T-helper 1 cell treated with Interleukin-12 subunit alpha and Interleukin-12 subunit beta and Interleukin-4 antibody, amounts not matched to agents 30 ng/mL and 1 ng/mL, for 36 hours (primary cell): ENCODE measurements at regions not wholly inside any gene's neighbourhood (a gene's known extent, or its start where the extent isn't known, plus 50 kb on each side); places are given as distances from the start of the nearest gene placed in this dataset.

Experiments
- intact Hi-C: fragments of 100-400 bp; cut with micrococcal nuclease; formaldehyde crosslinking; loops from one replicate; pipeline ENCODE4 v1.15.1; 2024

DNA sequence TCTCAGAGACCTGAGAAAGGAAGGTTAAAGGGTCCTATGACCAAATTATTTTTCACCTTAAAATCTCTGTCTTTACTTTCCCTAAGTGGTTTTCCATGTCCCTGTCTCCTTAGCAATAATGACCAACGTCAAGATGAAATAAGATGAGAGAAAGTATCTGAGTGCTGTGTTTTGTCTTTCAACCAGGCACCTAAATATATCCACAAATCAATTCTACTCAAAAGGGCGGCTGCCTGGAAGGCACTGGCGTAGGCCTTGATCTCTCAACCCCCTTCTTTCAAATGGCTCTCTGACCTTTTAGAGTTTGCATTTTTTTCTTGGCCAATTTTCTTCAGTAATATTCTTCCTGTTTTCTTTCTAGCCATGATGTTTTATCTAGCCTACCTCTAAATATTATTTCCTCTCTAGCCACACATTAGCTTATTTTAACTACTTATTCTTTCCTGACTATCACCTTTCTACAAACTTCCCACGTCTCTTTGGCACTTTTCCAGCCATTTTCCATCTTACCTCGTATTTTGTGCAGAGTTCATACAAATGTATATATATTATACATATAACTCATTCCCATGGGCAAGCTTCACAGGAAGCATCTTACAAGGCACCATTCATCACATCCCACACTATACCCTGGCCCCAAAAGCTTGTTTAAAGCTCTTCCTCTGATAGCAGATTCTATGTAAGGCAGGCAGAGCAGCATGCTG lies 204.5 kb downstream of the SNX18 start:
- intact Hi-C loops, result no loop called here

DNA sequence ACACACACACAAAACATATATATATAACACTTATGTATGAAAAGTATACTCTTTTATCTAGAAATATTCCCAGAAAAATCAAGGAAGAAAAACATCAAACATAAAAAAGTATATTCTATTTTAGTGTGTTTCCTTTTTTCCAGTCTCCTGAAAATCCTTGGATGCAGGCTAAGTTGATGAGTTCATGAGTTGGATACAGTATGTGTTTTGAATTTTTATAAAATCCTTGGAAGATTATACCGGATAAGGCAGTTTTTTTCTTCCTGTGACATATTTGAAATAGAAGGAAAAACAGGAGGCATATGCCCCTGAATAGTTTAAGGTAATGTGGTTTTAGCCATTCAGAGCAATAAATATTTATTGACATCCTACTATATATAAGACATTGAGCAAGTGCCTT lies 203.6 kb downstream of the SNX18 start:
- intact Hi-C loops, result no loop called here

DNA sequence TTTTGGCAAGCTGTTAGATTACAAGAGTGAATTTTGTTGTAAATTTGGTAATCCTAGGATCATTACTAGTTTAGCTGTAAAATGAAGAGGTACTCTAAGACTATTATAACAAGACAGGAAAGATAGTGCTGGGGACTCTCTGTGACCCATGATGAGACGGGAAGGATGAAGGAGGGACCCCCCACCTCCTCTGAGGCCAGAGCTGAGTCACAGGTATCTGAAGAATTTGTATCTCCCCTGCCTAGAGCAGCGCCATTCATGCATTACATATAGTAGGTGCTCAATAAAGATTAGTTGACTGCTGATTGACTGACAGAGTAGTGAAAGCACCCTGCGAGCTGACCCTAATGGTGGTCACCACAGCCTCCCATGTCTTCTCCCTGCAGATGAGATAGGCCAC lies 202.8 kb downstream of the SNX18 start:
- intact Hi-C loops, result no loop called here

DNA sequence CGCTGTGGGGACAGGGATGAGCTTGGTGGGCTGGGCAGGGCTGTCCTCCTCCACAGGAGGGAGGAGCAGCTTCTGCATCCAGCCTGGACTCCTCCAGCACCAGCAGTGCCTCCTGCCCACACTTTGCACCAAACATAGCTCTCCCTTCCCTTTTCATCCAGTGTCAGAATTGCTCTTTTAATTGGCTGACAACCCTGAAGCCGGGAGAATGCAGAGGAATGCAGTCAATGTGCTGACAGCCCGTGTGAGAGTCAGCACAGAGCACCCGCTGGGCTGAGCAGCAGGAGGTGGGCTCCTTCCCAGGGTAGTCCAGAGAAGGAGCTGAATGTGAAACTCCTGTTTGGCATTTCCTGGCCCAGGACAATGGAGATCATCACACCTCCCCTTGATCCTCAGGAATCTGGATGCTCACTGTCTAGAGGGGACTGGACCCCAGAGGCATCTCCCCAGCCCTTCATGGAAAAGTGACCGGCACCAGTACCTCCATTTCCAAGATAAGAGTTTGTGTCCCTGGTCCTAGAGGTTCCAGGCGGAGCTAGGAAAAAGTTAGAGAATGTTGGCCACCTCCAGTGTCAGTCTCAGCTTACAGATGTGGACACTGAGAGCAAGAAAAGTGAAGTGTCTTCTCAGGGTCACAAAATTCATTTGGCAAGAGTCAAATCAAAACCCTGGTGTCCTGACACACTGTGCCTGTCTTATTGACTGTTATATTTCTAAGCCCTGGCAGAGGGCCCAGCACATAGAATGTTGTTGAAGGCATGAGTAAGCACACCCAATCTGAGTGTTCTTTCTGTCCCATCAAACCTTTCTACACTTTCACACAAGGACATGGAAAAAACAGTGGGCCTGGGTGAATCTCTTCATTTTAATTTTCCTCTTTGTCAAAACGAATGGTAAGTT lies 202.1 kb downstream of the SNX18 start:
- intact Hi-C loops, result loop anchor here (2.0 to 5.0 kb wide), 2 partner anchors 42 to 203 kb away; partner anchors contain the start of gene SNX18

- intact Hi-C loops, result loop anchor here (1.0 to 5.0 kb wide), 5 partner anchors 26 to 202 kb away; partner anchors contain the start of gene SNX18
Measured at GRCh38 chr5:54718656-54719055, 201.1 kb downstream of the SNX18 start.

- intact Hi-C loops, result loop anchor here (1.0 to 5.0 kb wide), 7 partner anchors 26 to 201 kb away; partner anchors contain the start of gene SNX18
Measured at GRCh38 chr5:54717870-54718269, 200.3 kb downstream of the SNX18 start.

DNA sequence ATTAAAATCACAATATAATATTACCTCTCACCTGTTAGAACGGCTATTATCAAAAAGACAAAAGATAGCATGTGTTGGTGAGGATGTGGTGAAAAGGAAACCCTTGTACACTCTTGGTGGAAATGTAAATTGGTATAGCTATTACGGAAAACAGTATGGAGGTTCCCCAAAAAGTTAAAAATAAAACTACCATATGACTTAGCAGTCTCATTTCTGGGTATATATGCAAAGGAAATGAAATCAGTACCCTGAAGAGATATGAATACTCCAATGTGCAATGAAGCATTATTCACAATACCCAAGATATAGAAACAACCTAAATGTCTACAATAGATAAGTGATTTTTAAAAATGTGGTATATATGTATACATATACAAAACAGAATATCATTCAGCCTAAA lies 199.9 kb downstream of the SNX18 start:
- intact Hi-C loops, result loop anchor here (1.0 to 5.0 kb wide), 3 partner anchors 40 to 77 kb away; no protein-coding TSS in a partner anchor

DNA sequence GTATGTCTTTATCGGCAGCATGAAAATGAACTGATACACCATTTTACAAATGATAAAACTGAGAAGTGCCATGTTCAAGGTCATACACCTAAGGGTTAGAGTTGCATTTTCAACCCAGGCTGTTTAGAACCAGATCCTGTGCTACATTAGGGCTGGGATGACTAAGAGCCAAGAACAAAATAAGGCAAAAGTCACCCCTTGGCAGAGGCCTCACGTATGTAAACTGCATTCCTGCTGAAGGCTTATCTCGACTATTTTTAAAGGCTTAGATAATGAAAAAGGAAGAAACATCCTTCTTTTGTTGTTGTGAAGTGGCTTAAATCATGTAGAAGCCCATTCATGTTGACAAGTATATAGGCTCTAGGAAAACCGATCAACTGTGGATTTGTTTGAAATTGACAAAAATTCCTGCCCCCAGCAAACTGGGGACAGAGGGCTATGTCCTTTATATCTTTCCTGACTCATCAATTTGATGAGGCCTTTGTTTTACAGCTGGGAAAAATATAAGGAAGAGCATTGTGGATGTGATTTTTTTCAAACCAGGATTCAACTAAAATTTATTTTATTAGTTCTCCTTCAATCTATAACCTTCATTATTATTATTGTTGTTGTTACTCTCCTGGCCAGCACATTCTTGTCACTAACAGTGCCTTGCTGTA lies 196.5 kb downstream of the SNX18 start:
- intact Hi-C loops, result no loop called here

DNA sequence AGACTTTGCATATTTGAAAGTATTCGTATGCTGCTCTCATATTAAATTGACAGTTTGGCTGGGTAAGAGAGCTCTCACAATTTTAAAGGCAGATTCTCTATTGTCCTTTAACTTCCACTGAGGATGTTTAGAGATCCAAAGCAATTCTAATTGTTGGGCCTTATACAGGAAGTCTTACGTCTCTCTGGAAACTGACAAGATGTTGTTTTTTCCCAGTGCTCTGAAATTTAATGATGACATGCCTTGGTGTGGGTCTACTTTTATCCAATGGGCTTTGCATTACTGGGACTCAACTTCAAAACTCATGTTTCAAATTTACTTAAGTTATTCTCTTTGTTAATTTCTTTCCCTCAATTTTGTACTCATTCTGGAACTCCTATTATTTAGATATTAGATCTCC lies 191.5 kb downstream of the SNX18 start:
- intact Hi-C loops, result no loop called here

- intact Hi-C loops, result no loop called here
Measured at GRCh38 chr5:54707841-54708240, 190.3 kb downstream of the SNX18 start.

DNA sequence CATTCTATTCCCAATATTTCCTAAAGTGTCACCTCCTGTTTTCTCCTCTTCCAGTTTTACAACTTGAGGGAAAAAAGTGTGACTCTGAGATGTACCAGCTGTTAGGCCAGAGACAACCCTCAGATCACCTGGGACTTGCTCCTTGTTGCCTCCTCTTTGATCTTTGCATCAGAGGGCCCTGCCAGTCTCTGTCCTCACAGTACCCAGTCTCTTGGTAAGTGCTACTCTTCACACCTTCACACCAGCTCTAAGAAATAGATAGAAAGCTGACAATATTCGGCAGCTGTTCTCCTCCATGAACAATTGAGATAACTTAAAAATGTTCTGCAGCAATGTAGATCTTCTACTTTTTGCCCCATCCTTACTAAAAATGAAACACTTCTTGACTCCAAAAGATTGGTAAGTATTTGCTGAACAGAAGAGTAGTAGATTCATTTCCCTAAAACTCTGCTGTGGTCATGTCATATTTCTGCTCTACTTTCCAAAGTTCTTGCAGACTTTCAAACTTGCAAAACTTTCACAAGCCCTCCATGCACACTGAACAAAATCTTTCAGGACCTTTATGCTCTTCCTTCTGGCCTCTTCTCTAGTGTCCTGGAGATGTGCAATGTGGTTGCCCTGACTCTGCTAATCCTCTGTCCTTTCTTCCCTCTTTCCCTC lies 188.6 kb downstream of the SNX18 start:
- intact Hi-C loops, result no loop called here

DNA sequence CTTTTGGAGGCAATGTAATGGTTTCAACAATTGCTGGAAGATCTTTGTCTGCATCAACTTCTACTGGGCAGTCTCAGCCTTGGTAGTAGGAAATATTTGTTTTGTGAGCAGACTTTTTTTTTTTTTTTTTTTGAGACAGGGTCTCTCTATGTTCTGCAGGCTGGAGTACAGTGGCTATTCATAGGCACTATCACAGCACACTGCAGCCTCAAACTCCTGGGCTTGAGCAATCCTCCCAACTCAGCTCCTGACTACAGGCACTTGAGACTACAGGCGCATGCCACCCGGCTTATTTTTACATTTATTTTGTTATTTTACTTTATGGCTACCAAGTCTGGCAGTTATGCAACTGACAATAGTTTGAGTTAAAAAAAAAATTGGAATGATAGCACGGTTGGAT lies 187.3 kb downstream of the SNX18 start:
- intact Hi-C loops, result no loop called here

DNA sequence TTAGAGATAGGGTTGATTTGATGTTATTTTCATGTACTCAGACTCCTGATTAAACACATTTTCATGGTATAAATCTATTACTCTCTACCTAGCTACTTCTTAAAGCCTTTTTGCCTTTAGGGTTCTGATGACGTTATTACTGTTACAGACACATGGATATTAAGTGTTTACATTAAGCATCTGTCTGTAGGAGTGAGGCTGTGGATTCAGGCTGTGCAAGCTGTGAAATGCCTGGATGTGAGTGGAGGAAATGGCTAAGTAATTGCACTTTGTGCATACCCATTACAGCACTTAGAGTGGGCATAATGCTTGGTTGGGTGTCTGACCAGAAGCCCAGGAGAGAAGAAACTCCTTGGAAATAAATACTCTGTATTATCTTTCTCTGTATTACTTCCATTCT lies 186.8 kb downstream of the SNX18 start:
- intact Hi-C loops, result no loop called here

DNA sequence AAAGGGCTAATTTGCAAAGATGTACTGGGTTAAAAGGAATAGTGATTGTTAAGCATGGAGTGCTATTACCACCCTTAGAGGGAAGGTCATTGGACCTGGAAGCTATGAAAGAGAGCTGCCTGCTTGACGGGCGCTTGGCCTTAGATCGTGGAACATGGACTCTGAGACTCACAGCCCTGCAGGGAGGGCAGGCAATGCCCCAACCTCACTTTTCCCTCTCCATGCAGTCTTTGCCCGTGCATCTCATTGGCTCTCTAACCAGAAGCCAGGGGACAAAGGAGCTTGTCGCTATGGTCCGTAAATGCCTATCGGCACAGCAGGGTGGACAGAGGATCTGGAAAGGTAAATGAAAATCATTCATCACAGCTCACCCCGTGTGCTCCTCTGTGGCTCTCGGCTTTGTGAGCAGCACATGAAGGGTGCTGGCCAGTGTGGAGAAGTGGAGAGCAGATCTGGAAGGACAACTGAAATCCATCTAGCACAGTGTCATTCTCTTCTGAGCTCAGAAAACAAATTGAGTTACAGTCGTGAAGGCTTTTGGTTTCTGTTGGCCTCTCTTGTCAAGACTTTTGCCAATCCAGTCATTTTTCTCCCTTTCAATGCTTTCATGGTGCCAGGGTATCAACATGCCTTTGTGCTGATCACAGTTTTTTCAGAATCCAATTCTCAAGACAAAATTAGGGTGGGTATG lies 186.2 kb downstream of the SNX18 start:
- intact Hi-C loops, result no loop called here

DNA sequence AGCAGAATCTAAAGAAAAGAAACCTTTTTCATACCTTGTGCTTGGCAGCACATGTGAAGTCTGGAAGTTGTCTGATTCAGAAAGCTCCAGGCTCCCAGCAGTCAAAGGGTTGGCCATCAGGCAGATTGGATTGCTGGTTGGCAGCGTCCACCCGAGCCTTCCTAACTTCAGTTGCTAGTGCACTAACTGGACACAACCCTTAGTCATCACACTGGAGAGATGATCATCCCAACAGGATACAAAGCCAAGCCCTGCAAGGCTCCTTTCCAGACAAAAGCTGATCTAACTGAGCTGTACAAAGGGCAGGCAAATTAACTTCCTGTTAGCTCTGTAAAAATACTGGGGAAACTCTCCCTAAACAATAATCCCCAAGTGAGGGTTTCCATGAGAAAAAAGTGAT lies 185.6 kb downstream of the SNX18 start:
- intact Hi-C loops, result no loop called here

DNA sequence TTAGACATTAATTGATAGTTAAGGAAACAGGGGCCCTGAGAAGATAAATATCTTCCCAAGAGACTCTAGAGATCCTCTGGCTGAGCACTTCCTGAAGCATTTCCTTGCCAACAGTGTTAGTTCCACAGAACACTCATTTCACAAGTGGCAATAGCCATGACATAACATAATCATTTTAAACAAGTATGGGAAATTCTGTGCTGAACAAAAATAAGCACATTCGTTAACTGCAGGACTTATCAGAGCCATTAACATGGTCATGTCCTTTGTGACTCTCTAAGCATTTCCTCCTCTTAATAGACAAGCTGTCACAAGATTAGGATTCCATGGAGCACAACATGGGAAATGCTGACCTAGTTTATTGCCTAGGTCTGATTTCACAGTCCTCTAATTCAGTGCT lies 184.9 kb downstream of the SNX18 start:
- intact Hi-C loops, result no loop called here

- intact Hi-C loops, result no loop called here
Measured at GRCh38 chr5:54700986-54701578, 183.5 kb downstream of the SNX18 start.

- intact Hi-C loops, result no loop called here
Measured at GRCh38 chr5:54696931-54697330, 179.4 kb downstream of the SNX18 start.

DNA sequence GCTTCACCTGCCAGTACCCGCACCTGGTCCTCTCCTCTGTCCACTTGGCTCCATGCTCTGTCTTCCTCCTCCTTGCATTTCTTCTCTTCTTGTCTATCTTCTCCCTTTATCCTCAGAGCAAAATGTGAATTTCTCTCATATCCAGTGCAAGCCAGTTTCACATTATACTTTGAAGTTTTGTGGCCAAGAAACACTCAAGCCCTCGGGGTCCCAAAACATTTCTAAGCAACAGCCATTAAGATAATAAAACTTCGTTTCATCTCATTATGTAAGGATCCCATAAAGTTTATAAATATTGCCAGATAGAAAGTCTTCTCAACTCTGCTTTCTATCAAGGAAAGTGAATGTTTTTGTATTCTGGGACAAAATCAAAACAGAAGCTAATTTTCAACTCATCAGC lies 178.8 kb downstream of the SNX18 start:
- intact Hi-C loops, result no loop called here

- intact Hi-C loops, result no loop called here
Measured at GRCh38 chr5:54695198-54695966, 177.8 kb downstream of the SNX18 start.
